ENCODE measurements at regions not wholly inside any gene's neighbourhood (a gene's known extent, or its start where the extent isn't known, plus 50 kb on each side); places are given as distances from the start of the nearest gene placed in this dataset.

- DNase-seq = no peak
Observed at GRCh38 chr21:16708101-16708835, 804.6 kb upstream of the CXADR start.

- DNase-seq = no peak
Observed at GRCh38 chr21:16709866-16710550, 802.8 kb upstream of the CXADR start.

- DNase-seq = no peak
Observed at GRCh38 chr21:16711757-16712156, 801.1 kb upstream of the CXADR start.

GRCh38 chr21:16713331-16714117 is 799.3 kb upstream of the CXADR start:
- no peak for DNase-seq

GRCh38 chr21:16740511-16740910 is 772.3 kb upstream of the CXADR start:
- DNase-seq = no peak

GRCh38 chr21:16741141-16741665 is 771.6 kb upstream of the CXADR start:
- no peak for DNase-seq

- DNase-seq = no peak
Observed at GRCh38 chr21:16742131-16742641, 770.7 kb upstream of the CXADR start.

GRCh38 chr21:16742741-16743140 is 770.1 kb upstream of the CXADR start:
- DNase-seq = no peak

GRCh38 chr21:16743317-16743716 is 769.5 kb upstream of the CXADR start:
- DNase-seq = no peak

- no peak for DNase-seq
Observed at GRCh38 chr21:16750926-16751325, 761.9 kb upstream of the CXADR start.

- no peak for DNase-seq
Observed at GRCh38 chr21:16751695-16752474, 761.0 kb upstream of the CXADR start.

- DNase-seq = no peak
Observed at GRCh38 chr21:16752475-16752857, 760.4 kb upstream of the CXADR start.

GRCh38 chr21:16755061-16755460 is 757.8 kb upstream of the CXADR start:
- no peak for DNase-seq

GRCh38 chr21:16767201-16767600 is 745.6 kb upstream of the CXADR start:
- no peak for DNase-seq

GRCh38 chr21:16768096-16768495 is 744.7 kb upstream of the CXADR start:
- no peak for DNase-seq

- DNase-seq = no peak
Observed at GRCh38 chr21:16770266-16770665, 742.6 kb upstream of the CXADR start.

GRCh38 chr21:16773206-16773605 is 739.6 kb upstream of the CXADR start:
- DNase-seq = no peak

- no peak for DNase-seq
Observed at GRCh38 chr21:16775076-16775475, 737.8 kb upstream of the CXADR start.

GRCh38 chr21:16777041-16777720 is 735.7 kb upstream of the CXADR start:
- DNase-seq = no peak

- no peak for DNase-seq
Observed at GRCh38 chr21:16788584-16788983, 724.3 kb upstream of the CXADR start.

GRCh38 chr21:16789636-16790035 is 723.2 kb upstream of the CXADR start:
- no peak for DNase-seq

- no peak for DNase-seq
Observed at GRCh38 chr21:16792101-16792500, 720.7 kb upstream of the CXADR start.
